GM23338 (cell line): ENCODE measurements at regions not wholly inside any gene's neighbourhood (a gene's known extent, or its start where the extent isn't known, plus 50 kb on each side); places are given as distances from the start of the nearest gene placed in this dataset.

Experiments
- ATAC-seq: fragments of 200-7000 bp; cut with Tn5 transposase; 3 replicates; pipeline ENCODE4 v1.9.1; 2020
- DNase-seq: peaks from one replicate; pipeline ENCODE4 v3.0.0-alpha.2; 2015; ENCODE audit warnings: low spot score
- H2AFZ ChIP-seq: fragments of 200-600 bp; sonication (generic); 2 replicates; pipeline ENCODE4 v1.8.0; 2016; ENCODE audit warnings: antibody characterized with exemption, mild to moderate bottlenecking, moderate library complexity
- H3F3A ChIP-seq: fragments of 200-600 bp; sonication (generic); replicated peaks from 2 replicates; pipeline ENCODE4 v1.8.0; 2017; ENCODE audit warnings: antibody characterized with exemption, mixed run types, low read depth
- H3K27ac ChIP-seq: fragments of 200-600 bp; sonication (generic); 2 replicates; pipeline ENCODE4 v1.6.1; 2016; ENCODE audit warnings: low read depth
- H3K27me3 ChIP-seq: fragments of 200-600 bp; sonication (generic); 2 replicates; pipeline ENCODE4 v1.8.0; 2016; ENCODE audit warnings: mild to moderate bottlenecking, mixed run types, moderate library complexity; ENCODE audit not compliant: insufficient read depth
- H3K36me3 ChIP-seq: fragments of 200-600 bp; sonication (generic); 2 replicates; pipeline ENCODE4 v1.8.0; 2016; ENCODE audit warnings: mild to moderate bottlenecking; ENCODE audit not compliant: insufficient read depth
- H3K4me1 ChIP-seq: fragments of 200-600 bp; sonication (generic); 2 replicates; pipeline ENCODE4 v1.8.0; 2016; ENCODE audit warnings: mild to moderate bottlenecking, moderate library complexity; ENCODE audit not compliant: insufficient read depth
- H3K4me2 ChIP-seq: fragments of 200-600 bp; sonication (generic); 2 replicates; pipeline ENCODE4 v1.7.1; 2017; ENCODE audit warnings: mixed run types
- H3K4me3 ChIP-seq: fragments of 200-600 bp; sonication (generic); 2 replicates; pipeline ENCODE4 v1.6.1; 2016; ENCODE audit warnings: mixed run types
- H3K79me2 ChIP-seq: fragments of 200-600 bp; sonication (generic); replicated peaks from 2 replicates; pipeline ENCODE4 v1.8.0; 2017; ENCODE audit warnings: mild to moderate bottlenecking; ENCODE audit not compliant: insufficient read depth
- H3K9me2 ChIP-seq: fragments of 200-600 bp; sonication (generic); 2 replicates; pipeline ENCODE4 v1.8.0; 2017; ENCODE audit not compliant: insufficient read depth
- H4K20me1 ChIP-seq: fragments of 200-600 bp; sonication (generic); replicated peaks from 2 replicates; pipeline ENCODE4 v1.8.0; 2017; ENCODE audit warnings: mild to moderate bottlenecking; ENCODE audit not compliant: insufficient read depth
- H3K27ac Mint-ChIP-seq: 2 replicates; pipeline ENCODE4 v1.8.0; 2020; ENCODE audit warnings: inconsistent platforms, mild to moderate bottlenecking, moderate library complexity, mixed read lengths
- H3K27me3 Mint-ChIP-seq: 3 replicates; pipeline ENCODE4 v1.8.0; 2022; ENCODE audit warnings: low read depth, mild to moderate bottlenecking, moderate library complexity, mixed read lengths, inconsistent platforms; ENCODE audit not compliant: insufficient read depth, poor library complexity
- H3K36me3 Mint-ChIP-seq: 3 replicates; pipeline ENCODE4 v1.8.0; 2021; ENCODE audit warnings: low read depth, mild to moderate bottlenecking, inconsistent platforms, moderate library complexity, mixed read lengths
- H3K4me1 Mint-ChIP-seq: 3 replicates; pipeline ENCODE4 v1.8.0; 2020; ENCODE audit warnings: mild to moderate bottlenecking, inconsistent platforms, mixed read lengths
- H3K4me3 Mint-ChIP-seq: 3 replicates; pipeline ENCODE4 v1.8.0; 2021; ENCODE audit warnings: moderate library complexity, mild to moderate bottlenecking, inconsistent platforms, mixed read lengths
- H3K9me3 Mint-ChIP-seq: 3 replicates; pipeline ENCODE4 v1.8.0; 2020; ENCODE audit warnings: moderate library complexity, mild to moderate bottlenecking, inconsistent platforms, mixed read lengths
- EZH2 ChIP-seq: fragments of 200-600 bp; sonication (generic); IDR thresholded peaks from one replicate; pipeline ENCODE4 v1.8.0; 2017; ENCODE audit warnings: antibody characterized with exemption, mild to moderate bottlenecking, low read depth; ENCODE audit not compliant: unreplicated experiment
- NANOG ChIP-seq: IDR thresholded peaks from 2 replicates; pipeline ENCODE4 v1.6.1; 2016; ENCODE audit warnings: antibody characterized with exemption, borderline replicate concordance
- ZNF331 ChIP-seq: fragments of 250-450 bp; sonication (Bioruptor Pico); IDR thresholded peaks from 2 replicates; pipeline ENCODE4 v1.5.0; 2020; ENCODE audit warnings: low read depth, mild to moderate bottlenecking, moderate library complexity
- TF ChIP-seq, protein P1 (sequence below): fragments of 250-450 bp; sonication (Bioruptor Pico); IDR thresholded peaks from 2 replicates; pipeline ENCODE4 v1.5.0; 2020; ENCODE audit warnings: mild to moderate bottlenecking, moderate library complexity
- TF ChIP-seq, protein P2 (sequence below), 2 experiments: fragments of 200-600 bp in 1 of 2; sonication (generic) in 1 of 2; conservative IDR thresholded peaks; 2 replicates each; pipeline versions ENCODE4 v1.5.1 to v1.6.1; 2016 to 2017; ENCODE audit warnings: antibody characterized with exemption in 2 of 2, low read depth in 2 of 2, mild to moderate bottlenecking in 2 of 2, moderate library complexity in 1 of 2

DNA sequence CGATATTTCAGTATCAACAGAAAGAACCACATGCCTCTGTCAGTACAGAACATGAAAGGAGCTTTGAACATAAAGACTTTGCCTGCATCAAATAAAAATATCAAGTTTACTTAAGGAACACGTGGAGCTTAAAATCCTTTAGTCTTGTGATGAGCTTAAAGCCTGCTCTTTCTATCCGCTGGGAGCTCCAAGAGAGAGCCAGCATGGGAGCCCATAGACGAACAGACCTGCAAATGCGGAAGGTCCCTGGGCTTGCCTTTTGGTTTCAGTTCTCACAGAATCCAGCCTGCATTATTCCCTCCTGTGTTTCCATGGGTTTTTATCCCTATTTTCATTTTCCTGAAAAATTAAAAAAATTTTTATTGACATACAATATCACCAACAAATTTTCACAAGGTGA, 530.6 kb upstream of the RGMA start (continued):
- TF ChIP-seq, protein P1, sequence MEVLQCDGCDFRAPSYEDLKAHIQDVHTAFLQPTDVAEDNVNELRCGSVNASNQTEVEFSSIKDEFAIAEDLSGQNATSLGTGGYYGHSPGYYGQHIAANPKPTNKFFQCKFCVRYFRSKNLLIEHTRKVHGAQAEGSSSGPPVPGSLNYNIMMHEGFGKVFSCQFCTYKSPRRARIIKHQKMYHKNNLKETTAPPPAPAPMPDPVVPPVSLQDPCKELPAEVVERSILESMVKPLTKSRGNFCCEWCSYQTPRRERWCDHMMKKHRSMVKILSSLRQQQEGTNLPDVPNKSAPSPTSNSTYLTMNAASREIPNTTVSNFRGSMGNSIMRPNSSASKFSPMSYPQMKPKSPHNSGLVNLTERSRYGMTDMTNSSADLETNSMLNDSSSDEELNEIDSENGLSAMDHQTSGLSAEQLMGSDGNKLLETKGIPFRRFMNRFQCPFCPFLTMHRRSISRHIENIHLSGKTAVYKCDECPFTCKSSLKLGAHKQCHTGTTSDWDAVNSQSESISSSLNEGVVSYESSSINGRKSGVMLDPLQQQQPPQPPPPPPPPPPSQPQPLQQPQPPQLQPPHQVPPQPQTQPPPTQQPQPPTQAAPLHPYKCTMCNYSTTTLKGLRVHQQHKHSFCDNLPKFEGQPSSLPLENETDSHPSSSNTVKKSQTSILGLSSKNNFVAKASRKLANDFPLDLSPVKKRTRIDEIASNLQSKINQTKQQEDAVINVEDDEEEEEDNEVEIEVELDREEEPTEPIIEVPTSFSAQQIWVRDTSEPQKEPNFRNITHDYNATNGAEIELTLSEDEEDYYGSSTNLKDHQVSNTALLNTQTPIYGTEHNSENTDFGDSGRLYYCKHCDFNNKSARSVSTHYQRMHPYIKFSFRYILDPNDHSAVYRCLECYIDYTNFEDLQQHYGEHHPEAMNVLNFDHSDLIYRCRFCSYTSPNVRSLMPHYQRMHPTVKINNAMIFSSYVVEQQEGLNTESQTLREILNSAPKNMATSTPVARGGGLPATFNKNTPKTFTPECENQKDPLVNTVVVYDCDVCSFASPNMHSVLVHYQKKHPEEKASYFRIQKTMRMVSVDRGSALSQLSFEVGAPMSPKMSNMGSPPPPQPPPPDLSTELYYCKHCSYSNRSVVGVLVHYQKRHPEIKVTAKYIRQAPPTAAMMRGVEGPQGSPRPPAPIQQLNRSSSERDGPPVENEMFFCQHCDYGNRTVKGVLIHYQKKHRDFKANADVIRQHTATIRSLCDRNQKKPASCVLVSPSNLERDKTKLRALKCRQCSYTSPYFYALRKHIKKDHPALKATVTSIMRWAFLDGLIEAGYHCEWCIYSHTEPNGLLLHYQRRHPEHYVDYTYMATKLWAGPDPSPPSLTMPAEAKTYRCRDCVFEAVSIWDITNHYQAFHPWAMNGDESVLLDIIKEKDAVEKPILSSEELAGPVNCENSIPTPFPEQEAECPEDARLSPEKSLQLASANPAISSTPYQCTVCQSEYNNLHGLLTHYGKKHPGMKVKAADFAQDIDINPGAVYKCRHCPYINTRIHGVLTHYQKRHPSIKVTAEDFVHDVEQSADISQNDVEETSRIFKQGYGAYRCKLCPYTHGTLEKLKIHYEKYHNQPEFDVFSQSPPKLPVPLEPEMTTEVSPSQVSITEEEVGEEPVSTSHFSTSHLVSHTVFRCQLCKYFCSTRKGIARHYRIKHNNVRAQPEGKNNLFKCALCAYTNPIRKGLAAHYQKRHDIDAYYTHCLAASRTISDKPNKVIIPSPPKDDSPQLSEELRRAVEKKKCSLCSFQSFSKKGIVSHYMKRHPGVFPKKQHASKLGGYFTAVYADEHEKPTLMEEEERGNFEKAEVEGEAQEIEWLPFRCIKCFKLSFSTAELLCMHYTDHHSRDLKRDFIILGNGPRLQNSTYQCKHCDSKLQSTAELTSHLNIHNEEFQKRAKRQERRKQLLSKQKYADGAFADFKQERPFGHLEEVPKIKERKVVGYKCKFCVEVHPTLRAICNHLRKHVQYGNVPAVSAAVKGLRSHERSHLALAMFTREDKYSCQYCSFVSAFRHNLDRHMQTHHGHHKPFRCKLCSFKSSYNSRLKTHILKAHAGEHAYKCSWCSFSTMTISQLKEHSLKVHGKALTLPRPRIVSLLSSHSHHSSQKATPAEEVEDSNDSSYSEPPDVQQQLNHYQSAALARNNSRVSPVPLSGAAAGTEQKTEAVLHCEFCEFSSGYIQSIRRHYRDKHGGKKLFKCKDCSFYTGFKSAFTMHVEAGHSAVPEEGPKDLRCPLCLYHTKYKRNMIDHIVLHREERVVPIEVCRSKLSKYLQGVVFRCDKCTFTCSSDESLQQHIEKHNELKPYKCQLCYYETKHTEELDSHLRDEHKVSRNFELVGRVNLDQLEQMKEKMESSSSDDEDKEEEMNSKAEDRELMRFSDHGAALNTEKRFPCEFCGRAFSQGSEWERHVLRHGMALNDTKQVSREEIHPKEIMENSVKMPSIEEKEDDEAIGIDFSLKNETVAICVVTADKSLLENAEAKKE (CRISPR knock-in tag): no peak

- H3K27me3 ChIP-seq: no peaks in the 10 kb centered on the region
- ATAC-seq (no peak), DNase-seq (no peak)
- peaks cover 8% of the 10 kb centered on the region for H3K27me3 Mint-ChIP-seq
- no peaks in the 10 kb centered on the region for H3K36me3 ChIP-seq
- no peak overlapping the region for H3K27ac ChIP-seq
- H3K9me2 ChIP-seq: peaks cover 4% of the 10 kb centered on the region; the same call in 1 of the 2 replicates
- H4K20me1 ChIP-seq: no peaks in the 10 kb centered on the region
- H3K4me1 Mint-ChIP-seq: peaks cover 8% of the 10 kb centered on the region
- TF ChIP-seq NANOG (no peak), EZH2 (no peak), ZNF331 (CRISPR knock-in tag) (no peak)
- TF ChIP-seq, protein P2, sequence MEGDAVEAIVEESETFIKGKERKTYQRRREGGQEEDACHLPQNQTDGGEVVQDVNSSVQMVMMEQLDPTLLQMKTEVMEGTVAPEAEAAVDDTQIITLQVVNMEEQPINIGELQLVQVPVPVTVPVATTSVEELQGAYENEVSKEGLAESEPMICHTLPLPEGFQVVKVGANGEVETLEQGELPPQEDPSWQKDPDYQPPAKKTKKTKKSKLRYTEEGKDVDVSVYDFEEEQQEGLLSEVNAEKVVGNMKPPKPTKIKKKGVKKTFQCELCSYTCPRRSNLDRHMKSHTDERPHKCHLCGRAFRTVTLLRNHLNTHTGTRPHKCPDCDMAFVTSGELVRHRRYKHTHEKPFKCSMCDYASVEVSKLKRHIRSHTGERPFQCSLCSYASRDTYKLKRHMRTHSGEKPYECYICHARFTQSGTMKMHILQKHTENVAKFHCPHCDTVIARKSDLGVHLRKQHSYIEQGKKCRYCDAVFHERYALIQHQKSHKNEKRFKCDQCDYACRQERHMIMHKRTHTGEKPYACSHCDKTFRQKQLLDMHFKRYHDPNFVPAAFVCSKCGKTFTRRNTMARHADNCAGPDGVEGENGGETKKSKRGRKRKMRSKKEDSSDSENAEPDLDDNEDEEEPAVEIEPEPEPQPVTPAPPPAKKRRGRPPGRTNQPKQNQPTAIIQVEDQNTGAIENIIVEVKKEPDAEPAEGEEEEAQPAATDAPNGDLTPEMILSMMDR (conservative IDR thresholded peaks at IDR 0.05; ENCODE audit: low read depth in 2 of 2): peak in 1 of 2 experiments; percentile 44; a peak in 2 of 4 replicates
- H3K4me3 ChIP-seq: no peak overlapping the region
- H3K36me3 Mint-ChIP-seq: no peaks in the 10 kb centered on the region; the same call in 2 of the 3 replicates
- H2AFZ ChIP-seq: no peak overlapping the region
- no peak overlapping the region for H3K4me3 Mint-ChIP-seq
- no peaks in the 10 kb centered on the region for H3K4me1 ChIP-seq
- no peak overlapping the region for H3K4me2 ChIP-seq
- H3K9me3 Mint-ChIP-seq: no peaks in the 10 kb centered on the region
- no peaks in the 10 kb centered on the region for H3F3A ChIP-seq
- no peaks in the 10 kb centered on the region for H3K79me2 ChIP-seq
- H3K27ac Mint-ChIP-seq: no peak overlapping the region
These were observed 528.4 kb upstream of the RGMA start for GRCh38 chr15:93617443-93617842.
